Astrocyte of the spinal cord (primary cell): ENCODE measurements at regions not wholly inside any gene's neighbourhood (a gene's known extent, or its start where the extent isn't known, plus 50 kb on each side); places are given as distances from the start of the nearest gene placed in this dataset.

ENCODE experiments used
- DNase-seq: peaks from one replicate; pipeline ENCODE4 v3.0.0; 2011; ENCODE audit warnings: low read depth, low spot score
- H3K4me3 ChIP-seq: 2 replicates; pipeline ENCODE4 v1.5.1; 2011; ENCODE audit warnings: low read depth, mild to moderate bottlenecking, low read length, moderate library complexity
- CTCF ChIP-seq: IDR thresholded peaks from 2 replicates; pipeline ENCODE4 v1.5.1; 2012; ENCODE audit warnings: low read depth, mild to moderate bottlenecking, low read length, inconsistent platforms
- in situ Hi-C: cut with HindIII; loops from 2 replicates; pipeline ENCODE4 v1.10.0; 2017; ENCODE audit warnings: low sequenced_read_pairs

- TF ChIP-seq CTCF, result no peak
- no peak for DNase-seq
- H3K4me3 ChIP-seq, result no peak overlapping the region
- in situ Hi-C loops, result no loop called here
Observed at GRCh38 chr15:36067483-36068274, 511.7 kb upstream of the CDIN1 start.

- DNase-seq, result no peak
- H3K4me3 ChIP-seq, result no peak overlapping the region
- in situ Hi-C loops, result no loop called here
- no peak for TF ChIP-seq CTCF
Observed at GRCh38 chr15:36075333-36075732, 504.1 kb upstream of the CDIN1 start.

GRCh38 chr15:36079021-36079420, 500.4 kb upstream of the CDIN1 start:
- in situ Hi-C loops, result no loop called here
- no peak for TF ChIP-seq CTCF
- DNase-seq, result no peak
- H3K4me3 ChIP-seq, result no peak overlapping the region

- in situ Hi-C loops, result no loop called here
- H3K4me3 ChIP-seq, result no peak overlapping the region
- TF ChIP-seq CTCF, result no peak
- DNase-seq, result no peak
Observed at GRCh38 chr15:36080759-36081158, 498.7 kb upstream of the CDIN1 start.

GRCh38 chr15:36090286-36090946, 489.0 kb upstream of the CDIN1 start:
- no peak for TF ChIP-seq CTCF
- DNase-seq, result no peak
- no peak overlapping the region for H3K4me3 ChIP-seq
- in situ Hi-C loops, result no loop called here

GRCh38 chr15:36106640-36107335, 472.6 kb upstream of the CDIN1 start:
- no peak for TF ChIP-seq CTCF
- no peak overlapping the region for H3K4me3 ChIP-seq
- in situ Hi-C loops, result no loop called here
- DNase-seq, result no peak
